ENCODE measurements at regions not wholly inside any gene's neighbourhood (a gene's known extent, or its start where the extent isn't known, plus 50 kb on each side); places are given as distances from the start of the nearest gene placed in this dataset.

- DNase-seq (ENCODE audit: insufficient read length, low spot score) = no peak
- TF ChIP-seq CTCF (IDR thresholded peaks at IDR 0.05; ENCODE audit: insufficient read depth, missing control alignments) = no peak
- FAIRE-seq = no peak
Observed at GRCh38 chr2:204251158-204251997, 293.9 kb upstream of the PARD3B start.

- no peak for TF ChIP-seq CTCF (IDR thresholded peaks at IDR 0.05; ENCODE audit: insufficient read depth, missing control alignments)
- no peak for FAIRE-seq
- no peak for DNase-seq (ENCODE audit: insufficient read length, low spot score)
Observed at GRCh38 chr2:204251998-204252376, 293.3 kb upstream of the PARD3B start.

GRCh38 chr2:204255071-204255470, 290.2 kb upstream of the PARD3B start:
- TF ChIP-seq CTCF (IDR thresholded peaks at IDR 0.05; ENCODE audit: insufficient read depth, missing control alignments) = no peak
- no peak for DNase-seq (ENCODE audit: insufficient read length, low spot score)
- no peak for FAIRE-seq

- no peak for DNase-seq (ENCODE audit: insufficient read length, low spot score)
- no peak for TF ChIP-seq CTCF (IDR thresholded peaks at IDR 0.05; ENCODE audit: insufficient read depth, missing control alignments)
- no peak for FAIRE-seq
Observed at GRCh38 chr2:204255526-204255925, 289.7 kb upstream of the PARD3B start.

GRCh38 chr2:204257781-204258180, 287.5 kb upstream of the PARD3B start:
- no peak for TF ChIP-seq CTCF (IDR thresholded peaks at IDR 0.05; ENCODE audit: insufficient read depth, missing control alignments)
- DNase-seq (ENCODE audit: insufficient read length, low spot score) (no peak), FAIRE-seq (no peak)

GRCh38 chr2:204258890-204259289, 286.4 kb upstream of the PARD3B start:
- TF ChIP-seq CTCF (IDR thresholded peaks at IDR 0.05; ENCODE audit: insufficient read depth, missing control alignments) = no peak
- DNase-seq (ENCODE audit: insufficient read length, low spot score) (no peak), FAIRE-seq (no peak)

GRCh38 chr2:204260162-204260877, 285.0 kb upstream of the PARD3B start:
- TF ChIP-seq CTCF (IDR thresholded peaks at IDR 0.05; ENCODE audit: insufficient read depth, missing control alignments) = peak; percentile 73
- FAIRE-seq = no peak
- no peak for DNase-seq (ENCODE audit: insufficient read length, low spot score)
